ENCODE measurements at regions not wholly inside any gene's neighbourhood (a gene's known extent, or its start where the extent isn't known, plus 50 kb on each side); places are given as distances from the start of the nearest gene placed in this dataset.
"Not testable (repeated sequence)": the region's sequence is repeated elsewhere in the genome, so short reads cannot be mapped to it uniquely, and the experiment has no call there.

DNA sequence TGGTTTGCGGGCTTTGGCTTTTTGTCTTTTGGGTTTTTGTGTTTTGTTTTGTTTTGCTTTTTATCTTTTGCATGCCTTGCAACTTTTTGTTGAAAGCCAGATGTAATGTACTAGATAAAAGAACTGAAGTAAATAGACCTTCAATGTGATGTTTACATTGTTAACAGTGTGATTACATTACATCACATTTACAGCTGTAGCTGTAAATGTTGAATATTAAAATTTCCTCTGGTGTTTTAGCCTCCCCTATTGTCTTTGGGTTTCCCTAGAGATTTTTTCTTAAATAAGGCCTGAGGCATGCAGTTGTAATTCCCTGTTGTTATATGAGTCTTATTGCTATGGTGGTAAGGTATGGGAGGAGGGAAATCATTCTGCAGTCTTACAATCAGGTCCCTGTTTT, 275.0 kb downstream of the PARM1 start:
- no peaks in the 10 kb centered on the region for H3K36me3 ChIP-seq (ENCODE audit: insufficient read depth, low read length)
- no peak overlapping the region for H3K27ac Mint-ChIP-seq
- TF ChIP-seq, protein P1, sequence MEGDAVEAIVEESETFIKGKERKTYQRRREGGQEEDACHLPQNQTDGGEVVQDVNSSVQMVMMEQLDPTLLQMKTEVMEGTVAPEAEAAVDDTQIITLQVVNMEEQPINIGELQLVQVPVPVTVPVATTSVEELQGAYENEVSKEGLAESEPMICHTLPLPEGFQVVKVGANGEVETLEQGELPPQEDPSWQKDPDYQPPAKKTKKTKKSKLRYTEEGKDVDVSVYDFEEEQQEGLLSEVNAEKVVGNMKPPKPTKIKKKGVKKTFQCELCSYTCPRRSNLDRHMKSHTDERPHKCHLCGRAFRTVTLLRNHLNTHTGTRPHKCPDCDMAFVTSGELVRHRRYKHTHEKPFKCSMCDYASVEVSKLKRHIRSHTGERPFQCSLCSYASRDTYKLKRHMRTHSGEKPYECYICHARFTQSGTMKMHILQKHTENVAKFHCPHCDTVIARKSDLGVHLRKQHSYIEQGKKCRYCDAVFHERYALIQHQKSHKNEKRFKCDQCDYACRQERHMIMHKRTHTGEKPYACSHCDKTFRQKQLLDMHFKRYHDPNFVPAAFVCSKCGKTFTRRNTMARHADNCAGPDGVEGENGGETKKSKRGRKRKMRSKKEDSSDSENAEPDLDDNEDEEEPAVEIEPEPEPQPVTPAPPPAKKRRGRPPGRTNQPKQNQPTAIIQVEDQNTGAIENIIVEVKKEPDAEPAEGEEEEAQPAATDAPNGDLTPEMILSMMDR (IDR thresholded peaks at IDR 0.05): no peak
- no peaks in the 10 kb centered on the region for H3K4me1 ChIP-seq (ENCODE audit: insufficient read depth, low read length)
- no peaks in the 10 kb centered on the region for H3K4me1 Mint-ChIP-seq (ENCODE audit: low read depth)
- no peaks in the 10 kb centered on the region for H3K36me3 Mint-ChIP-seq (ENCODE audit: low read depth)
- H3K9me3 ChIP-seq (ENCODE audit: control insufficient read depth in 1 of 2, insufficient read depth in 1 of 2, low read length in 2 of 2): no peaks in the 10 kb centered on the region
- CTCF ChIA-PET: no interaction called here
- ATAC-seq (ENCODE audit: poor library complexity) (no peak), DNase-seq (no peak)
- peaks cover 5% of the 10 kb centered on the region for H3K27me3 Mint-ChIP-seq
- H3K27me3 ChIP-seq (ENCODE audit: control insufficient read depth in 1 of 2, insufficient read depth in 2 of 2, low read length in 2 of 2): no peaks in the 10 kb centered on the region
- intact Hi-C loops (cut with DNase I, micrococcal nuclease): no loop called here
- H3K9me3 Mint-ChIP-seq: peaks cover 11% of the 10 kb centered on the region
- POLR2A ChIA-PET: no interaction called here
- no peak overlapping the region for H3K27ac ChIP-seq (ENCODE audit: low read depth in 1 of 2, low read length in 2 of 2)
- no peak overlapping the region for H3K4me3 Mint-ChIP-seq
- H3K4me3 ChIP-seq (ENCODE audit: low read length): no peak overlapping the region

DNA sequence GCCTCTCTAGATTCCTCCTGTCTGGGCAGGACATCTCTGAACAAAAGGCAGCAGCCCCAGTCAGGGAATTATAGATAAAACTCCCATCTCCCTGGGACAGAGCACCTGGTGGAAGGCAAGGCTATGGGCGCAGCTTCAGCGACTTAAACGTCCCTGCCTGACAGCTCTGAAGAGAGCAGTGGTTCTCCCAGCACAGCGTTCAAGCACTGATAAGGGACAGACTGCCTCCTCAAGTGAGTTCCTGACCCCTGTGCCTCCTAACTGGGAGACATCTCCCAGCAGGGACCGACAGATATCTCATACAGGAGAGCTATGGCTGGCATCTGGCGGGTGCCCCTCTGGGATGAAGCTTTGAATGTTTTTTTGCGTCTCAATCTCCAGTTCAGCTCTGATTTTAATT, 262.2 kb downstream of the PARM1 start:
- peaks cover 0 to 13% of the 10 kb centered on the region in 2 experiments for H3K9me3 ChIP-seq (ENCODE audit: control insufficient read depth in 1 of 2, insufficient read depth in 1 of 2, low read length in 2 of 2)
- H3K4me1 Mint-ChIP-seq (ENCODE audit: low read depth): no peaks in the 10 kb centered on the region
- no peak overlapping the region for H3K4me3 Mint-ChIP-seq
- H3K27me3 Mint-ChIP-seq: no peaks in the 10 kb centered on the region
- no peaks in the 10 kb centered on the region for H3K4me1 ChIP-seq (ENCODE audit: insufficient read depth, low read length)
- no peak overlapping the region for H3K27ac ChIP-seq (ENCODE audit: low read depth in 1 of 2, low read length in 2 of 2)
- ChIA-PET CTCF (no interaction called here), POLR2A (no interaction called here)
- ATAC-seq (ENCODE audit: poor library complexity) (no peak), DNase-seq (no peak)
- TF ChIP-seq, protein P1 (IDR thresholded peaks at IDR 0.05): no peak
- no peak overlapping the region for H3K4me3 ChIP-seq (ENCODE audit: low read length)
- intact Hi-C loops (cut with DNase I, micrococcal nuclease): no loop called here
- H3K27ac Mint-ChIP-seq: no peak overlapping the region
- no peaks in the 10 kb centered on the region for H3K27me3 ChIP-seq (ENCODE audit: control insufficient read depth in 1 of 2, insufficient read depth in 2 of 2, low read length in 2 of 2)
- H3K36me3 ChIP-seq (ENCODE audit: insufficient read depth, low read length): no peaks in the 10 kb centered on the region
- no peaks in the 10 kb centered on the region for H3K36me3 Mint-ChIP-seq (ENCODE audit: low read depth)
- peaks cover 11% of the 10 kb centered on the region for H3K9me3 Mint-ChIP-seq

DNA sequence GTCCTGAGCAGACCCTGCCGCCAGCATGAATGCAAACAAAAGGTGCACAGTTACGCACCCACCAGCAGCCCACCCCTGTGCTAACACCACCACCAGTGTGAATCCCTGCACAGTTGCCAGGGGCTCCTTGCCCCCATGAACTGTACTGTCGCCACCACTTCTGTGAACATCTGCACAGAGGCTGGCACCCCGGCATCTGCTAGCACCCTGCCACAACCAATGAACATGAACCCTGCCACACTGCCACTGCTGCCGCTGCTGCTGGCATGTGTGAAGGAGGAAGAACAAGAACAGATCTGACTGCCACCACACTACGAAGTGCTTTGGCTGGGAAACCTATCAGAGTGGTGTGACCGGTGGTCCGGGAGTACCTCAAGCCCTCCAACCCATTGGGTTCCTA, 261.3 kb downstream of the PARM1 start:
- Histone ChIP-seq H3K9me3 (ENCODE audit: control insufficient read depth in 1 of 2, insufficient read depth in 1 of 2, low read length in 2 of 2) (peaks cover 0 to 13% of the 10 kb centered on the region in 2 experiments), H3K27me3 (ENCODE audit: control insufficient read depth in 1 of 2, insufficient read depth in 2 of 2, low read length in 2 of 2) (no peaks in the 10 kb centered on the region), H3K4me3 (ENCODE audit: low read length) (no peak overlapping the region), H3K27ac (ENCODE audit: low read depth in 1 of 2, low read length in 2 of 2) (no peak overlapping the region), H3K36me3 (ENCODE audit: insufficient read depth, low read length) (no peaks in the 10 kb centered on the region), H3K4me1 (ENCODE audit: insufficient read depth, low read length) (no peaks in the 10 kb centered on the region)
- TF ChIP-seq, protein P1 (IDR thresholded peaks at IDR 0.05): no peak
- Mint-ChIP-seq H3K4me1 (ENCODE audit: low read depth) (no peaks in the 10 kb centered on the region), H3K27ac (no peak overlapping the region), H3K4me3 (no peak overlapping the region), H3K36me3 (ENCODE audit: low read depth) (no peaks in the 10 kb centered on the region), H3K27me3 (no peaks in the 10 kb centered on the region), H3K9me3 (peaks cover 12% of the 10 kb centered on the region)
- CTCF ChIA-PET: no interaction called here
- DNase-seq (no peak), ATAC-seq (ENCODE audit: poor library complexity) (no peak)
- intact Hi-C loops (cut with DNase I, micrococcal nuclease): no loop called here
- POLR2A ChIA-PET: no interaction called here

DNA sequence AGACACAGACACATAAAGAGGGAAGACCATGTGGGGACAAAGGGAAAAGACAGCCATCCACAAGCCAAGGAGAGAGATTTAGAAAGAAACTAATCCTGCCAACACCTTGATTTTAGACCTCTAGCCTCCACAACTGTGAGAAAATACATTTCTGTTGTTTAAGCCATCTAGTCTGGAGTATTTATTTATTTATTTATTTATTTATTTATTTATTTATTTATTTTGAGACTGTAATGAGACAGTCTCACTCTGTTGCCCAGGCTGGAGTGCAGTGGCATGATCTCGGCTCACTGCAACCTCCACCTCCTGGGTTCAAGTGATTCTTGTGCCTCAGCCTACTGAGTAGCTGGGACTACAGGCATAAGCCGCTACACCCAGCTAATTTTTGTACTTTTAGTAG, 259.3 kb downstream of the PARM1 start:
- ATAC-seq (ENCODE audit: poor library complexity); intact Hi-C loops (cut with DNase I, micrococcal nuclease); H3K4me3 ChIP-seq (ENCODE audit: low read length); H3K27ac Mint-ChIP-seq; H3K4me1 ChIP-seq (ENCODE audit: insufficient read depth, low read length); H3K27ac ChIP-seq (ENCODE audit: low read depth in 1 of 2, low read length in 2 of 2); H3K36me3 Mint-ChIP-seq (ENCODE audit: low read depth); CTCF ChIA-PET; H3K27me3 ChIP-seq (ENCODE audit: control insufficient read depth in 1 of 2, insufficient read depth in 2 of 2, low read length in 2 of 2); H3K27me3 Mint-ChIP-seq; H3K36me3 ChIP-seq (ENCODE audit: insufficient read depth, low read length); POLR2A ChIA-PET; H3K4me3 Mint-ChIP-seq; DNase-seq; H3K9me3 Mint-ChIP-seq; H3K4me1 Mint-ChIP-seq (ENCODE audit: low read depth): not testable (repeated sequence)
- peaks cover 0 to 13% of the 10 kb centered on the region in 2 experiments for H3K9me3 ChIP-seq (ENCODE audit: control insufficient read depth in 1 of 2, insufficient read depth in 1 of 2, low read length in 2 of 2)
